Astrocyte (in vitro differentiated cells and primary cell): ENCODE measurements at regions not wholly inside any gene's neighbourhood (a gene's known extent, or its start where the extent isn't known, plus 50 kb on each side); places are given as distances from the start of the nearest gene placed in this dataset.

Experiments
- DNase-seq: peaks from one replicate; pipeline ENCODE4 v3.0.0-alpha.2; 2010; ENCODE audit warnings: low read depth
- FAIRE-seq: peaks from 2 replicates; lab custom pipeline; 2011; peaks lifted over from hg19 to GRCh38; lab: Jason Lieb, UNC
- H2AFZ ChIP-seq: 2 replicates; pipeline ENCODE4 v1.6.0; 2012; ENCODE audit warnings: low read depth, low read length, inconsistent platforms
- H3K27ac ChIP-seq: 2 replicates; pipeline ENCODE4 v1.5.1; 2011; ENCODE audit warnings: low read depth, low read length, inconsistent platforms
- H3K27me3 ChIP-seq: 2 replicates; pipeline ENCODE4 v1.6.0; 2011; ENCODE audit warnings: low read length, inconsistent platforms; ENCODE audit not compliant: insufficient read depth
- H3K36me3 ChIP-seq: 2 replicates; pipeline ENCODE4 v1.5.1; 2011; ENCODE audit warnings: low read length, inconsistent platforms; ENCODE audit not compliant: insufficient read depth
- H3K4me1 ChIP-seq: 2 replicates; pipeline ENCODE4 v1.5.1; 2011; ENCODE audit warnings: low read length, inconsistent platforms; ENCODE audit not compliant: insufficient read depth
- H3K4me2 ChIP-seq: 2 replicates; pipeline ENCODE4 v1.6.0; 2012; ENCODE audit warnings: low read length, inconsistent platforms
- H3K4me3 ChIP-seq: 2 replicates; pipeline ENCODE4 v1.5.1; 2011; ENCODE audit warnings: low read depth, mild to moderate bottlenecking, low read length, inconsistent platforms; ENCODE audit not compliant: insufficient read depth
- H3K79me2 ChIP-seq: 2 replicates; pipeline ENCODE4 v1.6.0; 2012; ENCODE audit warnings: mild to moderate bottlenecking, low read length, inconsistent platforms; ENCODE audit not compliant: insufficient read depth
- H3K9ac ChIP-seq: 2 replicates; pipeline ENCODE4 v1.6.0; 2012; ENCODE audit warnings: mild to moderate bottlenecking, low read length, inconsistent platforms
- H3K9me3 ChIP-seq: 2 replicates; pipeline ENCODE4 v1.5.1; 2012; ENCODE audit warnings: low read depth, mild to moderate bottlenecking, low read length, inconsistent platforms; ENCODE audit not compliant: insufficient read depth
- H4K20me1 ChIP-seq: 2 replicates; pipeline ENCODE4 v1.6.0; 2012; ENCODE audit warnings: low read length, inconsistent platforms; ENCODE audit not compliant: insufficient read depth
- H3K27ac Mint-ChIP-seq: one replicate; pipeline ENCODE4 v1.8.0; 2021; ENCODE audit warnings: mild to moderate bottlenecking, mixed read lengths; ENCODE audit not compliant: unreplicated experiment
- H3K27me3 Mint-ChIP-seq: one replicate; pipeline ENCODE4 v1.8.0; 2021; ENCODE audit warnings: low read depth, mixed read lengths; ENCODE audit not compliant: unreplicated experiment
- H3K36me3 Mint-ChIP-seq: one replicate; pipeline ENCODE4 v1.8.0; 2021; ENCODE audit warnings: low read depth, mixed read lengths; ENCODE audit not compliant: unreplicated experiment
- H3K4me1 Mint-ChIP-seq: one replicate; pipeline ENCODE4 v1.8.0; 2021; ENCODE audit warnings: low read depth, mixed read lengths; ENCODE audit not compliant: unreplicated experiment
- H3K4me3 Mint-ChIP-seq: one replicate; pipeline ENCODE4 v1.8.0; 2021; ENCODE audit warnings: mild to moderate bottlenecking, moderate library complexity, mixed read lengths; ENCODE audit not compliant: unreplicated experiment
- H3K9me3 Mint-ChIP-seq: one replicate; pipeline ENCODE4 v1.8.0; 2021; ENCODE audit warnings: mild to moderate bottlenecking, mixed read lengths; ENCODE audit not compliant: unreplicated experiment
- EZH2 ChIP-seq: IDR thresholded peaks from 2 replicates; pipeline ENCODE4 v1.6.1; 2012; ENCODE audit warnings: mild to moderate bottlenecking, low read length, inconsistent platforms; ENCODE audit not compliant: insufficient read depth
- TF ChIP-seq, protein P1 (sequence below): IDR thresholded peaks from 2 replicates; pipeline ENCODE4 v1.5.1; 2011; ENCODE audit warnings: low read depth, mild to moderate bottlenecking, inconsistent platforms, low read length, moderate library complexity; ENCODE audit not compliant: insufficient read depth

DNA sequence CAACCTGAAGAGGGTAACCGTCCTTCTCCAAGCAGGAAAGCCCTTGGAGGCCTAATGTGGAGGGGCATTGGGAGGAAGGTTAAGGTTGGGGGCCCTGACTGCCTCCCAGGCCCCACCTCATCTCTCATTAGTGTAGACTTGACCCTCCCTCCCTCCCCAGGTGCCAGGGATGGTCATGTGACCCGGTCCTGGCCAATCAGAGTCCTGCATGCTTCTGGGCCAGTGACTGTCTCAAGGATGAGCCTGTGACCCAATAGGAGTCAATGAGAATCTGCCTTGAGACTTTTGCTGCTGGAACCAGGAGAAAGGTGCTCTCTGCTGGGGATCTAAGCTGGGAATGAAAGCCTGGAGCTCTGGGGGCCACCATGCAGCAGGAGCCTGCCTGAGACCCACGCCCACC, 70.8 kb downstream of the NCOR2 start:
- peak overlapping the region; percentile 68 for H3K9ac ChIP-seq
- peak overlapping the region; percentile 83 for H3K27ac ChIP-seq
- Mint-ChIP-seq H3K4me3 (no peak overlapping the region), H3K27ac (peak overlapping the region; percentile 95), H3K4me1 (peaks cover 56% of the 10 kb centered on the region), H3K27me3 (no peaks in the 10 kb centered on the region), H3K9me3 (no peaks in the 10 kb centered on the region), H3K36me3 (peaks cover 16% of the 10 kb centered on the region)
- no peak overlapping the region for H2AFZ ChIP-seq
- H3K36me3 ChIP-seq, result peaks cover 4% of the 10 kb centered on the region
- no peak overlapping the region for H3K4me3 ChIP-seq
- no peak for FAIRE-seq
- H3K9me3 ChIP-seq, result no peaks in the 10 kb centered on the region
- peak overlapping the region; percentile 67 for H3K4me2 ChIP-seq
- TF ChIP-seq, protein P1, sequence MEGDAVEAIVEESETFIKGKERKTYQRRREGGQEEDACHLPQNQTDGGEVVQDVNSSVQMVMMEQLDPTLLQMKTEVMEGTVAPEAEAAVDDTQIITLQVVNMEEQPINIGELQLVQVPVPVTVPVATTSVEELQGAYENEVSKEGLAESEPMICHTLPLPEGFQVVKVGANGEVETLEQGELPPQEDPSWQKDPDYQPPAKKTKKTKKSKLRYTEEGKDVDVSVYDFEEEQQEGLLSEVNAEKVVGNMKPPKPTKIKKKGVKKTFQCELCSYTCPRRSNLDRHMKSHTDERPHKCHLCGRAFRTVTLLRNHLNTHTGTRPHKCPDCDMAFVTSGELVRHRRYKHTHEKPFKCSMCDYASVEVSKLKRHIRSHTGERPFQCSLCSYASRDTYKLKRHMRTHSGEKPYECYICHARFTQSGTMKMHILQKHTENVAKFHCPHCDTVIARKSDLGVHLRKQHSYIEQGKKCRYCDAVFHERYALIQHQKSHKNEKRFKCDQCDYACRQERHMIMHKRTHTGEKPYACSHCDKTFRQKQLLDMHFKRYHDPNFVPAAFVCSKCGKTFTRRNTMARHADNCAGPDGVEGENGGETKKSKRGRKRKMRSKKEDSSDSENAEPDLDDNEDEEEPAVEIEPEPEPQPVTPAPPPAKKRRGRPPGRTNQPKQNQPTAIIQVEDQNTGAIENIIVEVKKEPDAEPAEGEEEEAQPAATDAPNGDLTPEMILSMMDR, result no peak
- no peak for DNase-seq
- H4K20me1 ChIP-seq, result peaks cover 100% of the 10 kb centered on the region
- no peaks in the 10 kb centered on the region for H3K27me3 ChIP-seq
- peaks cover 49% of the 10 kb centered on the region for H3K4me1 ChIP-seq
- H3K79me2 ChIP-seq, result peaks cover 99% of the 10 kb centered on the region

DNA sequence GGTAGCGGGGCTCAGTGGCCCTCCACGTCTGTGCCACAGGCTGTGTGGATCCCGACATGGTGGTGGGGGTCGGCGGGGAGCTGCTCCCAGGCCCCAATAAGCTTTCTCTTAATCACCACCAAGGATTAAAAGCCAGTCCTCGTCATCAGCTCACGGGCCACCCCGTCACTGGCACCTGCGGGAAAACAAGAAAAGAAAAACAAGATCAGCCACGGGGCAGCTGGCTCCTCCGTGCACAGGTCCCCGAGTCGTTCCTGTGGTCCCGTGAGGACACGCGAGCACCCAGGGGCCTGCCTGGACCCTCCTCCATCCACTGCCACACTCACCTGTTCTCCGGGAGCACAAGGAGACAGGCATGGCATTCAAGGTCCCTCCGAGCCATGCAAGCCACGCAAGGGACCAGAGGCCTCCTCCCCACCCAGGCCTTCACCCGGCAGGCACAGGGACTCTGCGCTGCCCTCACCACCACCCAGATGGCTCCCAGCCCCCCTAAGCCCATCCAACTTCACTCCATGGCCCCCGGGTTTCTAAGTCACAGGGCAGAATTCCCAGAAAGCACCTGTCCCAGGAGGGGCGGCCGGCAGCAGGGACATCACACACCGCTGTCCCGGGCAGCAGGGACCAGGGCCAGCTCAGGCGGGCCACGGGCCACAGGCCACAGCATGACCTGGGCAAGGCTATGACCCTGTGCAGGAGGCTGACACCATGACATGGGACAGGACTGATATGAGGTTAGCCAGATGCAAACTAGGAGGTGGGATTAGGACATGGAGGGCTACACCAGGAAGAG, 72.0 kb downstream of the NCOR2 start:
- no peak for DNase-seq
- peaks cover 8% of the 10 kb centered on the region for H3K36me3 ChIP-seq
- H3K4me1 ChIP-seq, result peaks cover 38% of the 10 kb centered on the region
- Mint-ChIP-seq H3K4me3 (no peak overlapping the region), H3K4me1 (peaks cover 44% of the 10 kb centered on the region), H3K36me3 (peaks cover 15% of the 10 kb centered on the region), H3K9me3 (no peaks in the 10 kb centered on the region), H3K27ac (no peak overlapping the region), H3K27me3 (no peaks in the 10 kb centered on the region)
- H3K9ac ChIP-seq, result no peak overlapping the region
- no peak overlapping the region for H3K27ac ChIP-seq
- no peaks in the 10 kb centered on the region for H3K27me3 ChIP-seq
- FAIRE-seq, result no peak
- no peak overlapping the region for H2AFZ ChIP-seq
- peaks cover 100% of the 10 kb centered on the region for H4K20me1 ChIP-seq
- H3K4me2 ChIP-seq, result no peak overlapping the region
- H3K79me2 ChIP-seq, result peaks cover 99% of the 10 kb centered on the region
- H3K9me3 ChIP-seq, result no peaks in the 10 kb centered on the region
- no peak overlapping the region for H3K4me3 ChIP-seq
- TF ChIP-seq EZH2, result no peak
- TF ChIP-seq, protein P1, result no peak

GRCh38 chr12:124494751-124495129, 72.7 kb downstream of the NCOR2 start:
- no peak overlapping the region for H3K4me3 Mint-ChIP-seq
- H3K9me3 ChIP-seq, result no peaks in the 10 kb centered on the region
- no peaks in the 10 kb centered on the region for H3K9me3 Mint-ChIP-seq
- no peak overlapping the region for H3K4me2 ChIP-seq
- no peak overlapping the region for H3K27ac Mint-ChIP-seq
- H3K27me3 Mint-ChIP-seq, result no peaks in the 10 kb centered on the region
- H3K4me1 Mint-ChIP-seq, result peaks cover 43% of the 10 kb centered on the region
- FAIRE-seq, result no peak
- no peak overlapping the region for H3K4me3 ChIP-seq
- peaks cover 99% of the 10 kb centered on the region for H3K79me2 ChIP-seq
- no peaks in the 10 kb centered on the region for H3K27me3 ChIP-seq
- H3K9ac ChIP-seq, result no peak overlapping the region
- H3K36me3 ChIP-seq, result peaks cover 8% of the 10 kb centered on the region
- H2AFZ ChIP-seq, result no peak overlapping the region
- H4K20me1 ChIP-seq, result peaks cover 100% of the 10 kb centered on the region
- H3K4me1 ChIP-seq, result peaks cover 31% of the 10 kb centered on the region
- DNase-seq, result no peak
- peaks cover 19% of the 10 kb centered on the region for H3K36me3 Mint-ChIP-seq
- H3K27ac ChIP-seq, result no peak overlapping the region
- TF ChIP-seq, protein P1, result no peak
- TF ChIP-seq EZH2, result no peak
